ENCODE measurements at regions not wholly inside any gene's neighbourhood (a gene's known extent, or its start where the extent isn't known, plus 50 kb on each side); places are given as distances from the start of the nearest gene placed in this dataset.

GRCh38 chr6:27568226-27568897 lies 95.5 kb upstream of the ZNF184 start:
- TF ChIP-seq POLR2AphosphoS5 (IDR thresholded peaks at IDR 0.05; ENCODE audit: low read depth, low read length) (no peak), FOXP2 (optimal IDR thresholded peaks at IDR 0.05; ENCODE audit: borderline replicate concordance, extremely low read depth, extremely low read length, insufficient read depth) (no peak)
